GM13977 (cell line): ENCODE measurements at regions not wholly inside any gene's neighbourhood (a gene's known extent, or its start where the extent isn't known, plus 50 kb on each side); places are given as distances from the start of the nearest gene placed in this dataset.

ENCODE experiments used
- DNase-seq: peaks from one replicate; pipeline ENCODE4 v3.0.0; 2012; ENCODE audit warnings: low spot score
- in situ Hi-C: fragments of 300-500 bp; cut with MboI; formaldehyde crosslinking; loops from one replicate; pipeline ENCODE4 v1.12.0; 2022; ENCODE audit warnings: low sequenced_read_pairs, low pct_unique_long_range_greater_than_20kb, mixed read lengths, inconsistent platforms; ENCODE audit not compliant: unreplicated experiment
- TF ChIP-seq, protein P1 (sequence below): IDR thresholded peaks from 2 replicates; pipeline ENCODE4 v1.5.1; 2012; ENCODE audit warnings: mild to moderate bottlenecking, control low read depth; ENCODE audit not compliant: insufficient read depth; ENCODE audit errors: extremely low read depth, missing control alignments

DNA sequence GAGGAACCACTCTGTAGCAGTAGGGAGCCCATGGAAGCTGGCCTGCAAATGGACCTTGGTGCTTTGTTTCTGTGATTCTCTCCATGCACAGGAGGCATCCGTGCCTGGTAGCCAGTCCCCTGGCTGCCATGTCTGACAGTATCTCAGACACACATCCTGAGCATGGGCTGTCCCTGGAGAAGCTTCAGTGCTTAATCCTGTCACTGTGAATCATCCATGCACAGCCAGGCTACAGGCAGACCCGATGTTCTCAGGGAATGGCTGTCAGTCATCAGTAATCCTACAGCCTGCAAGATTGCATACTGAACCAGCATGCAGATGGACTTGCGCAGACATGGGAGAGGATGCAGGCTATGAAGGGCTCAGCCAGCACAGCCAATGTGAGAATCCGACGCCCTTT lies 606.3 kb upstream of the PLXNA2 start:
- DNase-seq = no peak

DNA sequence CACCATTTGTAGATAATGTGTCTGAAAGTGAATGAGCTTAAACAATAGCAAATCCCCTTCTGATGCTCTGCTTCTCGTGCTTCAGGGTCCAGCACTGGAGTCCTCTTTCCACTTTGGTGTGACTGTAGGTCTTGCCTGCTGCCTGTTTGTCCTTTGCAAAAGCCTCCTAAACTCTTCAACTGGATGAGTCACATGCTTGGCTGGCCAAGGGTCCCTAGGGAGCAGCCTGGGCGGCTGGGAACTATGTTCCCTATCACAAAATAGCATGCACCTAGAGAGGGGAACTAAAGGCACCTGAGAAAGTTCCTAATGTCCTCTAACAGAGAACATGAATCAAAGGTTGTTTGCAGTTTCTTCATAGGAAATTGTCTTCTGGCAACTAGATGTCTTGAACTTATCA lies 607.2 kb upstream of the PLXNA2 start:
- TF ChIP-seq, protein P1, sequence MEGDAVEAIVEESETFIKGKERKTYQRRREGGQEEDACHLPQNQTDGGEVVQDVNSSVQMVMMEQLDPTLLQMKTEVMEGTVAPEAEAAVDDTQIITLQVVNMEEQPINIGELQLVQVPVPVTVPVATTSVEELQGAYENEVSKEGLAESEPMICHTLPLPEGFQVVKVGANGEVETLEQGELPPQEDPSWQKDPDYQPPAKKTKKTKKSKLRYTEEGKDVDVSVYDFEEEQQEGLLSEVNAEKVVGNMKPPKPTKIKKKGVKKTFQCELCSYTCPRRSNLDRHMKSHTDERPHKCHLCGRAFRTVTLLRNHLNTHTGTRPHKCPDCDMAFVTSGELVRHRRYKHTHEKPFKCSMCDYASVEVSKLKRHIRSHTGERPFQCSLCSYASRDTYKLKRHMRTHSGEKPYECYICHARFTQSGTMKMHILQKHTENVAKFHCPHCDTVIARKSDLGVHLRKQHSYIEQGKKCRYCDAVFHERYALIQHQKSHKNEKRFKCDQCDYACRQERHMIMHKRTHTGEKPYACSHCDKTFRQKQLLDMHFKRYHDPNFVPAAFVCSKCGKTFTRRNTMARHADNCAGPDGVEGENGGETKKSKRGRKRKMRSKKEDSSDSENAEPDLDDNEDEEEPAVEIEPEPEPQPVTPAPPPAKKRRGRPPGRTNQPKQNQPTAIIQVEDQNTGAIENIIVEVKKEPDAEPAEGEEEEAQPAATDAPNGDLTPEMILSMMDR = no peak
- DNase-seq = no peak
- in situ Hi-C loops = no loop called here

More for the DNA sequence above, 606.3 kb upstream of the PLXNA2 start:
- TF ChIP-seq, protein P1 = no peak
- in situ Hi-C loops = no loop called here

GRCh38 chr1:208852911-208853310 lies 608.7 kb upstream of the PLXNA2 start:
- TF ChIP-seq, protein P1 = no peak
- in situ Hi-C loops = no loop called here
- no peak for DNase-seq

- peak; percentile 17 for DNase-seq
- TF ChIP-seq, protein P1 = no peak
- in situ Hi-C loops = no loop called here
These were observed 611.2 kb upstream of the PLXNA2 start for GRCh38 chr1:208855403-208855802.

- no peak for DNase-seq
- in situ Hi-C loops = no loop called here
- TF ChIP-seq, protein P1 = no peak
These were observed 613.3 kb upstream of the PLXNA2 start for GRCh38 chr1:208857465-208857864.

GRCh38 chr1:208858738-208859137 lies 614.6 kb upstream of the PLXNA2 start:
- TF ChIP-seq, protein P1 = no peak
- DNase-seq = no peak
- in situ Hi-C loops = no loop called here
